Stimulated activated CD8-positive, alpha-beta memory T cell treated with anti-CD3 and anti-CD28 coated beads, Interleukin-7, amount 100 ng/mL, for 4 hours (primary cell): ENCODE measurements at regions not wholly inside any gene's neighbourhood (a gene's known extent, or its start where the extent isn't known, plus 50 kb on each side); places are given as distances from the start of the nearest gene placed in this dataset.
A peak's percentile ranks its signal among the peaks of the same experiment; 100 is the strongest.
"Not testable (repeated sequence)": the region's sequence is repeated elsewhere in the genome, so short reads cannot be mapped to it uniquely, and the experiment has no call there.

Experiments
- DNase-seq, 2 donors: peaks; one replicate each; pipeline ENCODE4 v3.0.0-alpha.2; 2020; ENCODE audit warnings: low read depth in 2 of 2

DNA sequence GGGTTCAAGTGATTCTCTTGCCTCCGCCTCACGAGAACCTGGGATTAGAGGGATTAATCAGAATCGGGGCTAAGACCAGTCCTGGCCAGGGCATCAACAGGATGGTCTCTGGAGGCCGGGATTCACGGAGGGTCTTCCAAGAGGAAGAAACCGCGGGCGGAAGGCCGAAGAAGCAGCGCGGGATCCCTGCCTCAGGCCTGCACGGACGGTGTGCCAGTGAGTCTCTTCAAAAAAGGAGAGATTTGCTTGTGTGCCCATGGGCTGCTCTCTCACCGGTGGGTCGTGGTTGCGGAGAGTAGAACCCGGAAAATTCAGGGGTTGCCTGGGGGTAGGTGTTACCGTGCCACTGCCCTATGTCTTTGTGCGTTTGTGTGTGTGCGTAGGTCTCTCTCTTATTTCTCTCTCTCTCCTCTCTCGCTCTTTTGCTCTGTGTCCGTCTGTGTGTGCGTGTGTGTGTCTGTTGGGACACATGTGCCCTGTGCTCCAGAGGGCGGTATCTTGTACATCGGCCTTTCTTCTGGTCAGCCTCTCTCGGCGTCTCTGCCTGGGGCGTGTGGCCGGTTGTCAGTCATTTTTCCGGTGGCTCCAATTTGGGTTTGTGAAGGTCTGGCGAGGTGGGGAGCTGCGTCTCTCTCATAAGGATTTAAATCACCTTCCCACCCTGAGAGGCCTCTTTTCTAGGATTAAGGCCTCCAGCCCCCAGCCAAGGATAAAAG lies 613.2 kb downstream of the KCNJ18 start:
- DNase-seq, result no peak

DNA sequence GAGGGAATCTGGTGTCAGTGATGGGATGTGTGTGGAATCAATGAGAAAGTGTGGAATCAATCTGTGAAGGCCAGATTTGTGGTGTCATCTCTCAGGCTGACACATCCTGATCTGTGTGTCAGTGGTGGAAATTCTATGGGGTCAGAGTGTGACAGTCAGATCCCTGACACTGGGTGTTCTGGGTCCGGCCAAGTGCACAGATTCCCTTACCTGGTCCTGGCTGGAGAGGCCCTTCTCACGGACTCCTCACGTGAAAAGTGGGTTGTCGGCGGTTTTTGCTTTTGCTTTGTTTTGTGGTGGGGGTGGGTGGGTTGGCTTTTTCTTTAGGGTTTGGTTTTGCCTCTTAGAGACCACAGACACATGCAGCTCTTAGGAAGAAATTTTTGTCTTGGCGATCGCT lies 618.0 kb downstream of the KCNJ18 start:
- not testable (repeated sequence) for DNase-seq

DNA sequence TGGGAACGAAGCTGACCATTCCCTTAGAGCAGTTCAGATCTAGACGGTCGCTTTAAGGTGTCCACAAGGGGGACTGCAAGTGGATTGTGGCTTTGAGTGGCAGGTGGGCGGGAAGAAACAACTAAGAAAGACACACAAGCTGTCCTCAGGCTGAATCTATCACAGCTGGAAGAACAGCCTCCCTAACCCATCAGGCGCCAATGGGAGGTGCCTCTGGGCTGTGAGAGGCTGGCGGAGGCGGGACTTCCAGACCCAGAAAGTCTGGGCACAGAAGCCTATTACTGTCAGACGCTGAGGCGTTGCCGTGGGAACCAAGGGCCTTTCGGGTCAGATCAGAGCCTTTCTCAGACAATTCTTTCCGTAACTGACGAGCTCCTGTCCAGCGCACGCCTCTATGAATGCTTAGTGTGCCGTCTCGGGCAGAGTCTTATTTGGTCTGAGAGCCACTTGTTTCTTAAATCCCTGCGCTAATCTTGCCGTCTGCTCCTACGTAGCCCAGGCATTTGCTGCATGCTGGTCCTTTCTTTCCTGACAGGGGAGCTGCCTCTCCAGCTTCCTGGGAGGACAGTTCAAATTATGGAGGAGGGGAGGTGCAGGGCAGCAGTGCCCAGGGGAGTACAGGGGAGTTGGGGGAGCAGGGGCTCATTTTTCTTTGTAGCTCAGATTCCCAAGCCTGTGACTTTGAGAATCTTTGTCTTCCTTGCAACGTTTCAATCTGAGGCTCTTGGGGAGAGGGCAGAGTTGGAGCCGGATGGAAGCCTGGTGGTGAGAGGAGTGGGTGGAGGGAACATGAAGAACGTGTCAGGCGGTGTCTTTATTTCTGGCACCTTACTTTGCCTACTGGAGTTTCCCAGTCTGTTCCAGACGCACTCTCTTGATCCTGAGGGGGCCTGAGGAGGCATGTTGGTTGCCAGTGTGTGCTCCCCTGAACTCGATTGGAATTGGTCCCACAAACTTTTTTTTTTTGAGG lies 618.7 kb downstream of the KCNJ18 start:
- DNase-seq, result no peak

DNA sequence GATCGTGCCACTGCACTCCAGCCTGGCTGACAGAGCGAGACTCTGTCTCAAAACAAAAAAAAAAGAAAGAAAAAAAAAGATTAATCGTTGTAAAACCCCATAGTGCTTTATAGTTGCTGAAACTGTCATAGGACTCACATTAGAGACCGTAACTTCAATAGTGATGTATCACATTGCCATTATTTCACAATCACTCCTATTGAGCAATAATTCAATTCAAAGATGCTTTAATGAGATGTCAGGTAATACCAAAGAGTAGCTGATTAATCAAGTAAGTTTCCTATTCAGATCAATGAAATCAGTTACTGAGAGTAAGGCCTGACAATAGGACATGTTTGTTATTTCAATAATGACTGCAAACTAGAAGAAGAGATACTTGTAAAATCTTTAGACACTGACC lies 628.7 kb downstream of the KCNJ18 start:
- DNase-seq, result not testable (repeated sequence)

DNA sequence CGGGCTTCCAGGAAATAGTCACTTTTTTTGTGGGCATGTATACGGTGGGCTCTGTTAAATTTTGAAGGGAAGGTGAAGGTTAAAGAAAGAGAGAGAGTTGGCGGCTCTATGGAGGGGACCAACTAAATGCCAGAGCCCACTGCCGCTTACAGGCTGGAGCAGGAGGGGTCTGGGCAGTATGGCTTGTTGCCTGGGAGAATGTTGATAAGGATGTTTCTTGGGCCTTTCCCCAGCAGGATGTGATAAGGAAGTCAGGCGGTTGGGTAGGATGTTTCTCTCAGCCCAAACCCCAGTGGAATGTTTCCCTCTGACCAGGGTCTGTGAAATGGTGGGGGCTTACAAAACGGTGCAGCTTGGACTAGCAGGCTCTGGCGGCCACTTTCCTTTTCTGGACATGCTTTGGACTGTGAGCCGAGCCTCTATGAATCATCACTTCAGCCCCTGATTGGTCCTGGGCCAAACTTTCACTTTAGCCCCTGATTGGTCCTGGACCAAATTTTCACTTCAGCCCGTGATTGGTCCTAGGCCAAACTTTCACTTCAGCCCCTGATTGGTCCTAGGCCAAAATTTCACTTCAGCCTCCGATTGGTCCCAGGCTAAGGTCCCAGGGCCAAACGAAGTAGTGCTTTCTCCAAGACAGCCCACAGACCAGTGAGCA lies 630.7 kb downstream of the KCNJ18 start:
- not testable (repeated sequence) for DNase-seq

DNA sequence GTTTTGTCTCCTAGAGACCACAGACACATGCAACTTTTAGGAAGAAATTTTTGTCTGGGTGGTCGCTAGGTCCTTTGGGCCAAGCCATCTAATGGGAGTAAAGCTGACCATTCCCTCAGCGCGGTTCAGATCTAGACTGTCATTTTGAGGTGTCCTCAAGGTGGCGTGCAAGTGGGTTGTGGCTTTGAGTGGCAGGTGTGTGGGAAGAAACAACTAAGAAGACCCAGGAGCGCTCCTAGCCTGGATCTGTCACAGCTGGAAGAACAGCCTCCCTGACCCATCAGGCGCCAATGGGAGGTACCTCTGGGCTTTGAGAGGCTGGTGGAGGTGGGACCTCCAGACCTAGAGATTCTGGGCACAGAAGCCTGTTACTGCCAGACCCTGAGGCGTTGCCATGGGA lies 645.1 kb downstream of the KCNJ18 start:
- DNase-seq, result no peak

DNA sequence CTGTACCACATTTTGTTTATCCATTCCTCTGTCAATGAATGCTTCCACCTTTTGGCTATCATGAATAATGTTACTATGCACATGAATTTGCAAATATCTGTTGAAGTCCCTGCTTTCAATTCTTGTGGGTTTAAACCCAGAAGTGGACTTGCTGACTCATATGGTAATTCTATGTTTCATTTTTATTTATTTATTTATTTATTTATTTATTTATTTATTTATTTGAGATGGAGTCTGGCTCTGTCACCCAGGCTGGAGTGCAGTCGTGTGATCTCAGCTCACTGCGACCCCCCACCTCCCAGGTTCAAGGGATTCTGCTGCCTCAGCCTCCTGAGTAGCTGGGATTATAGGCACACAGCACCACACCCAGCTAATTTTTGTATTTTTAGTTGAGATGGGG lies 664.3 kb downstream of the KCNJ18 start:
- not testable (repeated sequence) for DNase-seq

DNA sequence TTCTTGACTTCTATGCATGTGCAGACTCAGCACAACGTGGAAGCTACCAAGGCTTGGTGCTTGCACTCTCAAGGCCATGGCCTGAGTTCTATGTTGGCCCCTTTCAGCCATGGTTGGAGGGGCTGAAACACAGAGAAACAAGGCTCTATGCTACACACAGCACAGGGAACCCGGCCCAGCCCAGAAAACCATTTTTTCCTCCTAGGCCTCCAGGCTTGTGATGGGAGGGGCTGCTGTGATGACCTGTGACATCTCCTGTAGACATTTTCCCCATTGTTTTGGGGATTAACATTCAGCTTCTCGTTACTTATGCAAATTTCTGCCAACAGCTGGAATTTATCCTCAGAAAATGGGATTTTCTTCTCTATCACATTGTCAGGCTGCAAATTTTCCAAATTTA lies 678.7 kb downstream of the KCNJ18 start:
- not testable (repeated sequence) for DNase-seq

DNA sequence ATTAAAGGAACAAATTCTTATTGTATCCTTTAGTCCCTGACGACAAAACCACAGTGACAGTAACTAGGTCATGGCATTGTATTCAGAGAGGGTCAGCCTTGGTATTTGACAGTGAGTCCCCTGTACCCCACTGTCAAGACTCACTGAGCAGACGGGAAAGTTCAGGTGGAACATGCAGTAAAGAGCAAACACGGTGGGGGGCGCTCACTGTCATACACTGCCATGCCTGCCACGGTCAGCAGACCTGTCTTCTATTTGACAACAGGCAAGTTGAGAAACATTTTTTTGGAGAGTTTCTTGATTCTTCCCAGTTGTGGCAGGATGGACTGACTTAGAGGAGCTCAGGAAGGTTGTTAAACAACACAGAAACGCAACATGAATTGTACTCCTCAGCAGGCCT lies 681.6 kb downstream of the KCNJ18 start:
- DNase-seq, result no peak

DNA sequence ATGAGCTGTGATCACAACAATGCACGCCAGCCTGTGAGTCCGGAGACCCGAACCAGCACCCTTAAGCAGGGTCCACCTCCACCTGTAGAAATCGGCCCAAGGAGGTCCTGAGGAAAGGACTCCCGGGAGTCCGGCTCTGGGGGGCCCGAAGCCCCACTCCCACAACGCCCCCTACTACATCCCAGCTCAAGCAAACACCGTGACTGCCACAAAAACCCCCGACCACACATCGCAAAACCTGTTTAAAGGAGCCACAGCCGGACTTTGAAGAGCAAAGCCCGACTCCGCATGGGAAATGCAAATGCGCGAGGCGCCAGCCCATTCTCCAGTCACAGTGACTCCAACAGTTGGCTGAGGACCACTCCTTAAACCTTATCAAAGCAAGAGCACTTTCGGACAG lies 682.4 kb downstream of the KCNJ18 start:
- DNase-seq, result no peak

DNA sequence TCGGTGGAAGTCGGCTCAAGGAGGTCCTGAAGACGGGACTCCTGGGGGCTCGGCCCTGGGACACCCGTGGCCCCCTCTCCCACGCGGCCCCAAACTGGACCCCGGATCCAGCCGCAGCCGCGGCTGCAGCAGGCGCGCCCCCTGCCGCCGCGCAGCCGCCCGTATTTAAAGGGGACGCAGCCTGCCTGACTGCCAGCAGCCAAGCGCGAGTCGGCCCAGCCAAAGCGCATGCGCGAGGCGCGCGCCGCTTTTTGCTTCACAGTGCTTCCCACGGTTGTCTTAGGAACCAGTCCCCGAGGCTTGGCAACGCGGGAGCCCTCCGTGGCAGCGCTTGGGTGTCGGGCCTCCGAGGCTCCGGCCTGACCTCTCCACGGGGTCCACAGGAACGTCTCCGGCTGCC lies 684.4 kb downstream of the KCNJ18 start:
- not testable (repeated sequence) for DNase-seq

DNA sequence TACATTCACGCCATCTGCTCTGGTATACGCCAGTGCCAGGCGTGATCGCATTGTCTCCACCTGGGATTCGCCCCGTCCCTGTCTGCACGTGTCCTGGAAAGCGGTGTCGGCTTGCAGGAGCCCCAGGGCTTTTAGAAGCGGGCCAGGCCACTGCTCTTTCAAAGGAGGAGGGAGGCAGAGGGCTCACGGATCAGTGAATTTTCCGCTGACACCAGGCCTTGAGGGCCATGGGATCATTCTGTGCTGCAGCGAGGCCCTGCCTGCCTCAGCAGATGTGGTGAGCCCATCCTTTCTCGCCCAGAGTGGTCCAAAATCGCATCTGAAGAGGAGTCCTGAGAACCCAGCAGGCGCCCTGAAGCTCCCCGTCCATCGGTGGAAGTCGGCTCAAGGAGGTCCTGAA lies 686.4 kb downstream of the KCNJ18 start:
- DNase-seq, result peak in 1 of 2 donors; percentile 2

DNA sequence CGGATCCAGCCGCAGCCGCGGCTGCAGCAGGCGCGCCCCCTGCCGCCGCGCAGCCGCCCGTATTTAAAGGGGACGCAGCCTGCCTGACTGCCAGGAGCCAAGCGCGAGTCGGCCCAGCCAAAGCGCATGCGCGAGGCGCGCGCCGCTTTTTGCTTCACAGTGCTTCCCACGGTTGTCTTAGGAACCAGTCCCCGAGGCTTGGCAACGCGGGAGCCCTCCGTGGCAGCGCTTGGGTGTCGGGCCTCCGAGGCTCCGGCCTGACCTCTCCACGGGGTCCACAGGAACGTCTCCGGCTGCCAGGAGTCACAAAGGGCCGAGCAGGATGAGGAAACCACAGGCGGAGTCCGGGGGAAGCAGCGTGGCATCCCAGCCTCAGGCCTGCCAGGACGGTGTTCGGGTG lies 689.3 kb downstream of the KCNJ18 start:
- not testable (repeated sequence) for DNase-seq

DNA sequence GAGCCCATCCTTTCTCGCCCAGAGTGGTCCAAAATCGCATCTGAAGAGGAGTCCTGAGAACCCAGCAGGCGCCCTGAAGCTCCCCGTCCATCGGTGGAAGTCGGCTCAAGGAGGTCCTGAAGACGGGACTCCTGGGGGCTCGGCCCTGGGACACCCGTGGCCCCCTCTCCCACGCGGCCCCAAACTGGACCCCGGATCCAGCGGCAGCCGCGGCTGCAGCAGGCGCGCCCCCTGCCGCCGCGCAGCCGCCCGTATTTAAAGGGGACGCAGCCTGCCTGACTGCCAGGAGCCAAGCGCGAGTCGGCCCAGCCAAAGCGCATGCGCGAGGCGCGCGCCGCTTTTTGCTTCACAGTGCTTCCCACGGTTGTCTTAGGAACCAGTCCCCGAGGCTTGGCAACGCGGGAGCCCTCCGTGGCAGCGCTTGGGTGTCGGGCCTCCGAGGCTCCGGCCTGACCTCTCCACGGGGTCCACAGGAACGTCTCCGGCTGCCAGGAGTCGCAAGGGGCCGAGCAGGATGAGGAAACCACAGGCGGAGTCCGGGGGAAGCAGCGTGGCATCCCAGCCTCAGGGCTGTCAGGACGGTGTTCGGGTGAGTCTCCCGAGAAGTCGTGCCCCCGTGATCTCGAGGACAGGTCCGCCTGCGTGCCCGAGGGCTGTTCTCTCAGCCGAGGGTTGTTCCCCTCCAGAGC lies 691.6 kb downstream of the KCNJ18 start:
- DNase-seq, result not testable (repeated sequence)

DNA sequence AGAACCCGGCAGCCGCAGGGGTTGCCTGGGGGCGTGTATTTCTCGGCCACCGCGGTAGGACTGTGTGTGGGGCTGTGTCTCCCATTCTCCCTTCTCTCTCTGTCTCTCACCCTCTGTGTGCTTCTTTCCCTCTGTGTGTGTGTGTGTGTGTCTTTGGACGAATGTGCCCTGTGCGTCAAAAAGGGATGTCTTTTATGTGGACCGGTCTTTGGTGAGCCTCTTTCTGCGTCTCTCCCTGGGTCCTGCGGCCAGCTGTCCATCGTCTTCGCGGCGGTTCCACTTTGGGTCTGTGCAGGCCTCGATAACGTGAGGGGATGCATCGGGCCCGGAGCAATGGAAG lies 692.1 kb downstream of the KCNJ18 start:
- not testable (repeated sequence) for DNase-seq

DNA sequence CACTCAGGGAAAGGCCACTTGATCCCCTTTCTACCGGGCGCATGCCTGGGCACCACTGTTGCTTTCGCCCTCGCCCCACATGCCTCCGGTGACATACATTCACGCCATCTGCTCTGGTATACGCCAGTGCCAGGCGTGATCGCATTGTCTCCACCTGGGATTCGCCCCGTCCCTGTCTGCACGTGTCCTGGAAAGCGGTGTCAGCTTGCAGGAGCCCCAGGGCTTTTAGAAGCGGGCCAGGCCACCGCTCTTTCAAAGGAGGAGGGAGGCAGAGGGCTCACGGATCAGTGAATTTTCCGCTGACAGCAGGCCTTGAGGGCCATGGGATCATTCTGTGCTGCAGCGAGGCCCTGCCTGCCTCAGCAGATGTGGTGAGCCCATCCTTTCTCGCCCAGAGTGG lies 706.1 kb downstream of the KCNJ18 start:
- not testable (repeated sequence) for DNase-seq

DNA sequence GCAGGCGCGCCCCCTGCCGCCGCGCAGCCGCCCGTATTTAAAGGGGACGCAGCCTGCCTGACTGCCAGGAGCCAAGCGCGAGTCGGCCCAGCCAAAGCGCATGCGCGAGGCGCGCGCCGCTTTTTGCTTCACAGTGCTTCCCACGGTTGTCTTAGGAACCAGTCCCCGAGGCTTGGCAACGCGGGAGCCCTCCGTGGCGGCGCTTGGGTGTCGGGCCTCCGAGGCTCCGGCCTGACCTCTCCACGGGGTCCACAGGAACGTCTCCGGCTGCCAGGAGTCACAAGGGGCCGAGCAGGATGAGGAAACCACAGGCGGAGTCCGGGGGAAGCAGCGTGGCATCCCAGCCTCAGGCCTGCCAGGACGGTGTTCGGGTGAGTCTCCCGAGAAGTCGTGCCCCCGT lies 706.7 kb downstream of the KCNJ18 start:
- not testable (repeated sequence) for DNase-seq

DNA sequence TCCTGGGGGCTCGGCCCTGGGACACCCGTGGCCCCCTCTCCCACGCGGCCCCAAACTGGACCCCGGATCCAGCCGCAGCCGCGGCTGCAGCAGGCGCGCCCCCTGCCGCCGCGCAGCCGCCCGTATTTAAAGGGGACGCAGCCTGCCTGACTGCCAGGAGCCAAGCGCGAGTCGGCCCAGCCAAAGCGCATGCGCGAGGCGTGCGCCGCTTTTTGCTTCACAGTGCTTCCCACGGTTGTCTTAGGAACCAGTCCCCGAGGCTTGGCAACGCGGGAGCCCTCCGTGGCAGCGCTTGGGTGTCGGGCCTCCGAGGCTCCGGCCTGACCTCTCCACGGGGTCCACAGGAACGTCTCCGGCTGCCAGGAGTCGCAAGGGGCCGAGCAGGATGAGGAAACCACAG lies 712.8 kb downstream of the KCNJ18 start:
- peak in 1 of 2 donors; percentile 6 for DNase-seq

DNA sequence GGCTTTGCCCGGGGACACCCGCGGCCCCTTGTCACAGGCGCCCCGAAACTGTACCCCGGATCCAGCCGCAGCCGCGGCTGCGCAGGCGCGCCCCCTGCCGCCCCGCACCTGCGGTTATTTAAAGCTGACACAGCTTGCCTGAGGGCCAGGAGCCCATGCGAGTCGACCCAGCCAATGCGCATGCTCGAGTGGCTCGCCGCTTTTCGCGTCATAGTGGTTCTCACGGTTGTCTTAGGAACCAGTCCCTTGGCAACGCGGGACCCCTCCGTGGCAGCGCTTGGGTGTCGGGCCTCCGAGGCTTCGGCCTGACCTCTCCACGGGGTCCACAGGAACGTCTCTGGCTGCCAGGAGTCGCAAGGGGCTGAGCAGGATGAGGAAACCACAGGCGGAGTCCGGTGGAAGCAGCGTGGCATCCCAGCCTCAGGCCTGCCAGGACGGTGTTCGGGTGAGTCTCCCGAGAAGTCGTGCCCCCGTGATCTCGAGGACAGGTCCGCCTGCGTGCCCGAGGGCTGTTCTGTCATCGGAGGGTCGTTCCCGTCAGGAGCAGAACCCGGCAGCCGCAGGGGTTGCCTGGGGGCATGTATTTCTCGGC lies 716.9 kb downstream of the KCNJ18 start:
- DNase-seq, result no peak

DNA sequence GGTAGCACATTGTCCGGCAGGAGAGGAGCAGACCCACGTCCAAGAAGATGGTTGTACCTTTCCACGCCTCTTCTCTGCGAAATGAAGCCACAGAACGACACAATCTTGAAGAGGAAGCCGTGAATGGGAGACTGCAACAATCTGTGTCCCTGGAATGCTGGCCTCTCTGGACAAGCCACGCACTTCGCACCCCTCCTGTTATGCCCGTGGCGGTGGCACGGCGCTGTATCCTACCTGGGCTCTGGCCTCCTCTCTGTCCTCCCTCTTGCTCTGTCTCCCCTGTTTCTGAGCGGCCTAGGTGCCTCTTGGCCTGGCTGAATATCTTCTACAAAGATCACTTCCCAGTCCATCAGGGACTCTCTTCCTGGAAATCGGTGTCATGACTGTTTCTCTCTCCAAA lies 717.8 kb downstream of the KCNJ18 start:
- DNase-seq, result no peak

DNA sequence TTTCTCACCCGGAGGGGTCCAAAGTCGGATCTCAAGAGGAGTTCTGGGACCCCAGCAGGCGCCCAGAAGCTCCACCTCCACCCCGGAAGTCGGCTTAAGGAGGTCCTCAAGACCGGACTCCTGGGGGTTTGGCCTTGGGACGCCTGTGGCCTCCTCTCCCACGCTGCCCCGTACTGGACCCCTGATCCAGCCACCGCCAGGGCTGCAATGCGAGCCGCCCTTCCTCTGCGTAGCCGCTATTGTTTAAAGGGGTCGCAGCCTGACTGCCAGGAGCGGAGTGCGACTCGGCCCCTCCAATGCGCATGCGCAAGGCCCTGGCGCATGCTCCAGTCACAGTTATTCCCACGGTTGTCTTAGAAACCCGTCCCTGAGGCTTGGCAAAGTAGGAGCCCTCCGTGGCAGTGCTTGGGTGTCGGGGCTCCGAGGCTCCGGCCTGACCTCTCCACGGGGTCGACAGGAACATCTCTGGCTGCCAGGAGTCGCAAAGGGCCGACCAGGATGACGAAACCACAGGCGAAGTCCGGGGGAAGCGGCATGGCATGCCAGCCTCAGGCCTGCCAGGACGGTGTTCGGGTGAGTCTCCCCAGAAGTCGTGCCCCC lies 719.0 kb downstream of the KCNJ18 start:
- no peak for DNase-seq
